ENCODE measurements at regions not wholly inside any gene's neighbourhood (a gene's known extent, or its start where the extent isn't known, plus 50 kb on each side); places are given as distances from the start of the nearest gene placed in this dataset.
"Not testable (repeated sequence)": the region's sequence is repeated elsewhere in the genome, so short reads cannot be mapped to it uniquely, and the experiment has no call there.

GRCh38 chr10:33103863-33104379, 145.9 kb upstream of the ITGB1 start:
- in situ Hi-C loops (cut with HindIII; ENCODE audit: low sequenced_read_pairs), result no loop called here
- no peak for DNase-seq (ENCODE audit: low spot score)

GRCh38 chr10:33102071-33102470, 144.0 kb upstream of the ITGB1 start:
- no peak for DNase-seq (ENCODE audit: low spot score)
- in situ Hi-C loops (cut with HindIII; ENCODE audit: low sequenced_read_pairs), result no loop called here

DNA sequence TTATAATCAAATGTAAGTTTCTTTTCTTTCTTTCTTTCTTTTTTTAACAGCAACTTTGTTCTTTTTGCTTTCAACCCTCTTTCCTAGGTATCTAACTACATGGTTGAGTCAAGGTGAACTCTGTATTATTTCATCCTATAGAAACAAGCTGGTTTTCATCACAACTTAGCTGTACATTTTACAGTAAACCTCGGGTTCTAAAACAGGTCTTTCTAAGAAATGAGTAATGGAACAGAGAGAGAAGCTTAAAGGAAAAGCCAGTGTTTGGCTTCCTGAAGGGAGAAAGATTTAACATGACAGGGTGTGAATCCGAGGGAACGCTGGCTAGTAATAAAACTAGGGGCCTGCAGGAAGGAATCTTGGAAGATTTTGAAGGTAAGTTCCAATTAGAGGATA, 143.4 kb upstream of the ITGB1 start:
- no peak for DNase-seq (ENCODE audit: low spot score)
- in situ Hi-C loops (cut with HindIII; ENCODE audit: low sequenced_read_pairs), result no loop called here

DNA sequence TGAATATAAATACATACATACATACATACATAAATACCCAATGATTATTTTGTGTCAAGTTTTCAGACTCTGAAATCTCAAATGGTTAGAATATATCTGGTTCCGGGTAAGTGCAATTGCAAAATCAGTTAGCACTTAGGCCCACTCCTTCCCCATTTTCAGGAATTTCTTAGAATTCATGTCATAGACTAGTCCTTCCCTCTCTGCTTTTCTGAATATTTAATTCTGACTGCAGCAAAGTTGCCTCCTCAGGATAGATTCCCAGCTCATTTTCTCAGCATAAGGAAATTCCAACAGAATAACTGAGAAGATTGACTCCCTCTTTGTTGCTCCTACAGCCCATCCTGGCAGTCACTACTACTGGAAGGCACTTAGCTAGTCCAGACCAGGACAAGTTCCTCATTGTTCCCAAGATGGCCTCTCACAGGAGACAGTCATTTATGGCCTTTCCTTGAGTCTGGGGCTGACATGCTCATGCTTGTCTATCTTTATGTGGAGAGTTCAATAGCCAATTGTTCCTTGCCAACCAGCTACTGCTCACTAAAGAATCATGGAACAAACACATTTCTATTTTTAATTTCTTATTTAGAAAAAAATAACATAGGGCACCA, 142.9 kb upstream of the ITGB1 start:
- DNase-seq (ENCODE audit: low spot score), result no peak

GRCh38 chr10:33099748-33100147, 141.7 kb upstream of the ITGB1 start:
- in situ Hi-C loops (cut with HindIII; ENCODE audit: low sequenced_read_pairs), result no loop called here
- DNase-seq (ENCODE audit: low spot score), result no peak

More for the DNA sequence above, 142.9 kb upstream of the ITGB1 start:
- in situ Hi-C loops (cut with HindIII; ENCODE audit: low sequenced_read_pairs), result no loop called here

DNA sequence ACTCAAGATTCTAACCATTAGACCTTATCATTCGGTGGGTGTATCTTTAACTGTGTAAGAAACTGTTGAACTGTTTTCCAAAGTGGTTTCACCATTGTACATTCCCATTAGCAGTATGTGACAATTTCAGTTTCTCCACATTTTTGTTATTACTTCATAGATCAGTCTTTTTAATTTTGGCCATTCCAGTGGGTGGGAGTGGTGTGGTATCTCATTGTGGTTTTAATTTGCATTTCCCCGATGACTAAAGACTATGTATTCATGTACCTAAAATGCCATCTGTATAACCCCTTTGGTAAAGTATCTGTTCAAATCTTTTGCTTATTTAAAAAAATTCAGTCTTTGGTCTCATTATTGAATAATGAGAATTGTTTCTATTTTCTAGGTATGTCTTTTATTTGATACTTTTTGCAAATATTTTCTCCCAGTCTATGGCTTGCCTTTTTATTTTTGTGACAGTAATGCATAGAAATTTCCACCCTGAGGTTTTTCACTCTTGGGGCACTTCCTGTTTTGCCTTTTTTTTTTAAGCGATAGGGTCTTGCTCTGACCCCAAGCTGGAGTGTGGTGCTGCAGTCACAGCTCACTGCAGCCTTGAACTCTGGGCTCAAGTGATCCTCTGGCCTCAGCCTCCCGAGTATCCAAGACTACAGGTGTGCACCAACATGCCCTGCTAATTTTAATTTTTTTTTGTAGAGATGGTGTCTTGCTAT, 141.1 kb upstream of the ITGB1 start:
- in situ Hi-C loops (cut with HindIII; ENCODE audit: low sequenced_read_pairs), result no loop called here
- no peak for DNase-seq (ENCODE audit: low spot score)

- DNase-seq (ENCODE audit: low spot score), result no peak
- in situ Hi-C loops (cut with HindIII; ENCODE audit: low sequenced_read_pairs), result no loop called here
Observed at GRCh38 chr10:33095867-33096815, 138.1 kb upstream of the ITGB1 start.

- DNase-seq (ENCODE audit: low spot score), result no peak
- in situ Hi-C loops (cut with HindIII; ENCODE audit: low sequenced_read_pairs), result no loop called here
Observed at GRCh38 chr10:33094263-33095051, 136.4 kb upstream of the ITGB1 start.

GRCh38 chr10:33093362-33093761, 135.3 kb upstream of the ITGB1 start:
- in situ Hi-C loops (cut with HindIII; ENCODE audit: low sequenced_read_pairs), result no loop called here
- DNase-seq (ENCODE audit: low spot score), result no peak

- in situ Hi-C loops (cut with HindIII; ENCODE audit: low sequenced_read_pairs), result no loop called here
- DNase-seq (ENCODE audit: low spot score), result no peak
Observed at GRCh38 chr10:33092596-33092995, 134.6 kb upstream of the ITGB1 start.

DNA sequence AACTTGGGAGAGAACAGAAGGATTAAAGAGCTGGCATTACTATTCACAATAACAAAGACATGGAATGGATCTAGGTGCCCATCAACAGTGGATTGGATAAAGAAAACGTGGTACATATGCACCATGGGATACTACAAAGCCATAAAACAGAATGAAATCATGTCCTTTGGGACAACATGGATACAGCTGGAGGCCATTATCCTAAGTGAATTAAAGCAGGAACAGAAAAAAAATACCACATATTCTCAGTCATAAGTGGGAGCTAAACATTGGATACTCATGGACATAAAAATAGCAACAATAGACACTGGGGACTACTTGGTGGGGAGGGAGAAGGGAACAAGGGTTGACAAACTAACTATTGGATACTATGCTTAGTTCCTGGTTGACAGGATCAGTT, 133.2 kb upstream of the ITGB1 start:
- in situ Hi-C loops (cut with HindIII; ENCODE audit: low sequenced_read_pairs), result no loop called here
- DNase-seq (ENCODE audit: low spot score), result no peak

DNA sequence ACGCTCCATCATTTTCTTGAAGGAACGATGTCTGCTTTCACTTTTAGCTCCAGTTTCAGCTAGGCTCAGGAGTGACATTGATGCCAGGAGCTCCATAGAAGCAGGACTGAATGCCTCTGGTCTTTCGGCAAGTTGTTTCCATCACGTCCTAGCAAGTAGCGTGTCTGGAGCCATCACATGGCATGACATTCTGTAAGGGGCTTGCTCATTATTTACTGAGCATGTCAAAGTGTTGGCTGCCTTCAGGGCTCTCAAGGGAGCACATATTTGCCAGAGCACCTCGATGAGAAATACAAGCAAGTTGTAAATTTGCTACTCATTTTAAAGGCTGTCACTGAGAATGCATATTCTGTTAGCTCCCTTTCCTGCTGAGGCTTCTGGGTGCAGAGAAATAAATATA, 131.0 kb upstream of the ITGB1 start:
- in situ Hi-C loops (cut with HindIII; ENCODE audit: low sequenced_read_pairs), result no loop called here
- no peak for DNase-seq (ENCODE audit: low spot score)

DNA sequence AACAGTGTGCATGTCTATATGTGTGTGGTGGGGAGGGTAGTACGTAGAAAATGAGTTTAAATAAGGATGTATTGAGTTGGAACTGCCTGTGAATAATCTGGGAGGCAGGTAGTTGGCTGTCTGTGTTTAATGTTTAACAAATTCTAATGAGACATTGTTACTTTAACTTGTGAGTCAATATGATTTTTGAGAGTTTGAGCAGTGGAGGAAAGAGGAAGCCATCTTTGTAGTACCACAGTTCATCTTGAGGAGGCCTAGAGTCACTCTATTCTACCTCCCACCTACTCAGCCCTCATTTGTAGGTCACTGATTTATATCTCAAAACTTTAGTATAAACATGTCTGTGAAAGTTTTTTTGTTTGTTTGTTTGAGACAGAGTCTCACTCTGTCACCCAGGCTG, 129.9 kb upstream of the ITGB1 start:
- in situ Hi-C loops (cut with HindIII; ENCODE audit: low sequenced_read_pairs), result no loop called here
- no peak for DNase-seq (ENCODE audit: low spot score)

DNA sequence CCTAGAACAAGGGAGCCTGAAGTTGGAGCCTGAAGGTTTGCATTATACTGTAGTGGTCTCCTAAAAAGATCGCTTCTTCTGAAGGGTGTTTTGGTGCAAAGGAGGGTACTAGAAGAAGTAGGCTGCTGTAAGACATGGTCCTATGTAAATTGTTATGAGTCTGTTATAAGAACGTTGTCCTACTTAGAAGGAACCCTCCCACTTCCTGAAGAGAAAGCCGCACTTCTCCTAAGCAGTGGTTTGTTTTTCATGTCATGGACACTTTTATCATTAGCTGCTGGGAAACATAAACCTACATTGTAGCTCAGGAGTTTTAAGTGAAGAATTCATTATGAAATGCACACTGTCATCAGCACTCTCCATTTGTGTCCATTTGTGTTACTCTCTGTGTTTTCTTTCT, 129.1 kb upstream of the ITGB1 start:
- no peak for DNase-seq (ENCODE audit: low spot score)
- in situ Hi-C loops (cut with HindIII; ENCODE audit: low sequenced_read_pairs), result no loop called here

DNA sequence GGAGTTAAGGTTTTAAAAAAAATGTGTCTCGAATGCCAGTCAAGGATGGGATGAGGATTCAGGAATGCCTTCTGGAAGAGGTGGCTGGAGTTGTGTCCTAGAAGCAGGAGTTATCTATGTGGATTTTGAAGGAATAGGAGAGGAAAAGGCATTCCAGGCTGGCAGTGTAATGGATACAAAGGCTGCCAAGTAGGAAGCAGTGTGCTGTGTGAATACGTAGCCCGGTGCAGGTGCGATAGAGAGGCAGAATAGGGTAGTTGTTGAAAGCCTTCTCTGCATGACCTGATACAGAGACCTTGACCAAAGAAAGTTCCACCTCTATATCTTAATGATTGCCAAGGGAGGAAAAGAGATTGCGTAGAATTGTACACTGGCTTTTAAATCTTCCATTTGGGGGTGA, 128.1 kb upstream of the ITGB1 start:
- DNase-seq (ENCODE audit: low spot score), result no peak
- in situ Hi-C loops (cut with HindIII; ENCODE audit: low sequenced_read_pairs), result no loop called here

GRCh38 chr10:33085313-33085833, 127.3 kb upstream of the ITGB1 start:
- in situ Hi-C loops (cut with HindIII; ENCODE audit: low sequenced_read_pairs), result no loop called here
- DNase-seq (ENCODE audit: low spot score), result no peak

GRCh38 chr10:33084453-33084852, 126.4 kb upstream of the ITGB1 start:
- in situ Hi-C loops (cut with HindIII; ENCODE audit: low sequenced_read_pairs), result no loop called here
- no peak for DNase-seq (ENCODE audit: low spot score)

DNA sequence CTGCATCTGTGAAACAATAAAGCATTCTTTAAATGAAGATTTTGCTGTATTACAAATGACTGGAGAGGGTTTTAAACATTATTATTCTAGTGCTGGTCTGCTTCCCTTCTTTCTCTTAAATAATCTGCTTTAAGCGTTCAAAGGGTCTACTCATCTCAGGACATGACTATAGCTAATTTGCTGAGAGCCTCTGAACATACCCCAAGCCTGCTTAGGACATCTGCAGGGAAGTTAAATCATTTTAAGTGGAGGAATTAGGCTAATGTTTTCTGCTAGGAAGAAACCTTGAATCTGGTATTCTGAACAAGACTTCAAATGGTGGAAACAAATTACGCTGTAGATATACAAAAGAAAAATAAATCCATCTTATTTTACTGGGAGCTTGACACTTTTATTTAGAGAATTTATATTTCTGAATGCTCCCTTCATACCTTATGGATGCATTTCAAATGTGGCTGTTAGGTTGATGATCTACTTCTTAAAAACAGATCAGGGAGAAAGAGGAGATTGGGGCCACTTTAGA, 124.4 kb upstream of the ITGB1 start:
- in situ Hi-C loops (cut with HindIII; ENCODE audit: low sequenced_read_pairs), result no loop called here
- DNase-seq (ENCODE audit: low spot score), result no peak

DNA sequence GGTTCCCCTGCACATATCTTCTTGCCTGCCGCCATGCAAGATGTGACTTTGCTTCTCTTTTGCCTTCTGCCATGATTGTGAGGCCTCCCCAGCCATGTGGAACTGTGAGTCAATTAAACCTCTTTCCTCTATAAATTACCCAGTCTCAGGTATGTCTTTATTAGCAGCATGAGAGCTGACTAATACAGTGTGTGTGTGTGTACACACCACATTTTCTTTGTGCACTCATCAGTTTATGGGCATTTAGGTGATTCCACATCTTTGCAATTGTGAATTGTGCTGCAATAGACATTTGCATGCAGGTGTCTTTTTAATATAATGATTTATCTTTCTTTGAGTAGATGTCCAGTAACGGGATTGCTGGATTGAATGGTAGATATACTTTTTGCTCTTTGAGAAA, 122.4 kb upstream of the ITGB1 start:
- DNase-seq (ENCODE audit: low spot score); in situ Hi-C loops (cut with HindIII; ENCODE audit: low sequenced_read_pairs): not testable (repeated sequence)
